Right lobe of liver (tissue), 6 donors: ENCODE measurements at regions not wholly inside any gene's neighbourhood (a gene's known extent, or its start where the extent isn't known, plus 50 kb on each side); places are given as distances from the start of the nearest gene placed in this dataset.

Experiments
- ATAC-seq, 4 donors: fragments of 200-7000 bp; cut with Tn5 transposase; one replicate each; pipeline ENCODE4 v1.9.1; 2020; ENCODE audit warnings: mild to moderate bottlenecking in 4 of 4, moderate library complexity in 4 of 4
- DNase-seq, 3 donors: peaks; one replicate each; pipeline ENCODE4 v3.0.0-alpha.2; 2020
- H3K27ac ChIP-seq, 3 donors: fragments of 200-600 bp; one replicate each; pipeline ENCODE4 v1.8.0; 2022
- H3K27me3 ChIP-seq, 2 donors: fragments of 200-600 bp; one replicate each; pipeline ENCODE4 v1.8.0; 2022
- H3K36me3 ChIP-seq, 4 donors: fragments of 200-600 bp; sonication (generic) in 1 of 4; one replicate each; pipeline versions ENCODE4 v1.5.1 to v1.8.0; 2017 to 2022; ENCODE audit warnings: control low read depth in 1 of 4
- H3K4me1 ChIP-seq, 4 donors: fragments of 200-600 bp; sonication (generic) in 1 of 4; one replicate each; pipeline versions ENCODE4 v1.5.1 to v1.8.0; 2017 to 2022; ENCODE audit warnings: control low read depth in 1 of 4
- H3K4me3 ChIP-seq, 3 donors: fragments of 200-600 bp; one replicate each; pipeline ENCODE4 v1.8.0; 2022
- H3K9me3 ChIP-seq, 4 donors: fragments of 200-600 bp; sonication (generic) in 1 of 4; one replicate each; pipeline versions ENCODE4 v1.5.1 to v1.8.0; 2017 to 2022; ENCODE audit warnings: control low read depth in 1 of 4
- CTCF ChIP-seq, 4 donors: fragments of 200-600 bp in 3 of 4; fragments of 450-650 bp in 1 of 4; IDR thresholded peaks; one replicate each; pipeline versions ENCODE4 v1.5.1 to v1.8.0; 2016 to 2022; ENCODE audit warnings: antibody characterized with exemption in 4 of 4, mild to moderate bottlenecking in 2 of 4
- POLR2A ChIP-seq: fragments of 450-650 bp; IDR thresholded peaks from one replicate; pipeline ENCODE4 v1.6.1; 2017; ENCODE audit warnings: antibody characterized with exemption, mild to moderate bottlenecking
- WGBS: methylation state at CpG from one replicate; pipeline ENCODE4 v1.1.6; 2018; ENCODE audit warnings: low coverage, low lambda C conversion rate; ENCODE audit not compliant: insufficient coverage; ENCODE audit errors: missing lambda C conversion rate; 5-methylcytosine and 5-hydroxymethylcytosine counted together
- intact Hi-C, 2 donors: fragments of 100-400 bp; cut with DNase I; formaldehyde crosslinking; loops; one replicate each; pipeline versions ENCODE4 v1.11.2 to v1.14.1; 2022
- donor health status: DM: no; HTN: yes; CAD: no.
- donor health status: DM: no; HTN: no; CAD: no.
- donor health status: DM: no; HTN: no; CAD: no.
- donor health status: DM: no; HTN: yes; CAD: no.
- donor health status: DM: no; HTN: yes; CAD: no.

GRCh38 chr3:44050101-44050500 is 191.6 kb upstream of the TOPAZ1 start:
- DNase-seq: no peak
- WGBS: 74% methylated on average over 6 of the region's 9 CpGs
- H3K9me3 ChIP-seq: no peaks in the 10 kb centered on the region
- ATAC-seq: no peak
- H3K27ac ChIP-seq: no peak overlapping the region
- H3K4me3 ChIP-seq: no peak overlapping the region
- H3K36me3 ChIP-seq: no peaks in the 10 kb centered on the region
- H3K27me3 ChIP-seq: no peaks in the 10 kb centered on the region
- intact Hi-C loops: no loop called here
- no peak for TF ChIP-seq CTCF (IDR thresholded peaks at IDR 0.05)
- no peak for TF ChIP-seq POLR2A
- no peaks in the 10 kb centered on the region for H3K4me1 ChIP-seq

GRCh38 chr3:44050867-44051266 is 190.8 kb upstream of the TOPAZ1 start:
- Histone ChIP-seq H3K4me1 (no peaks in the 10 kb centered on the region), H3K4me3 (no peak overlapping the region), H3K27ac (no peak overlapping the region), H3K9me3 (no peaks in the 10 kb centered on the region), H3K36me3 (no peaks in the 10 kb centered on the region), H3K27me3 (no peaks in the 10 kb centered on the region)
- TF ChIP-seq CTCF (IDR thresholded peaks at IDR 0.05): no peak
- no peak for TF ChIP-seq POLR2A
- ATAC-seq (no peak), DNase-seq (no peak)
- intact Hi-C loops: no loop called here
- WGBS: 36% methylated on average over 3 of the region's 3 CpGs

GRCh38 chr3:44055951-44056350 is 185.7 kb upstream of the TOPAZ1 start:
- DNase-seq (no peak), ATAC-seq (no peak)
- H3K27me3 ChIP-seq: no peaks in the 10 kb centered on the region
- TF ChIP-seq POLR2A (no peak), CTCF (IDR thresholded peaks at IDR 0.05) (no peak)
- no peak overlapping the region for H3K4me3 ChIP-seq
- H3K9me3 ChIP-seq: no peaks in the 10 kb centered on the region
- H3K36me3 ChIP-seq: no peaks in the 10 kb centered on the region
- 69% methylated on average over 3 of the region's 3 CpGs for WGBS
- no peak overlapping the region for H3K27ac ChIP-seq
- H3K4me1 ChIP-seq: no peaks in the 10 kb centered on the region
- intact Hi-C loops: no loop called here

- Histone ChIP-seq H3K9me3 (no peaks in the 10 kb centered on the region), H3K27ac (no peak overlapping the region), H3K27me3 (no peaks in the 10 kb centered on the region), H3K4me1 (no peaks in the 10 kb centered on the region), H3K4me3 (no peak overlapping the region), H3K36me3 (no peaks in the 10 kb centered on the region)
- intact Hi-C loops: no loop called here
- no peak for ATAC-seq
- TF ChIP-seq POLR2A (no peak), CTCF (IDR thresholded peaks at IDR 0.05) (no peak)
- no peak for DNase-seq
- WGBS: 58% methylated on average over 8 of the region's 10 CpGs
Measured at GRCh38 chr3:44056446-44057240, 185.0 kb upstream of the TOPAZ1 start.
